ENCODE measurements at regions not wholly inside any gene's neighbourhood (a gene's known extent, or its start where the extent isn't known, plus 50 kb on each side); places are given as distances from the start of the nearest gene placed in this dataset.

DNA sequence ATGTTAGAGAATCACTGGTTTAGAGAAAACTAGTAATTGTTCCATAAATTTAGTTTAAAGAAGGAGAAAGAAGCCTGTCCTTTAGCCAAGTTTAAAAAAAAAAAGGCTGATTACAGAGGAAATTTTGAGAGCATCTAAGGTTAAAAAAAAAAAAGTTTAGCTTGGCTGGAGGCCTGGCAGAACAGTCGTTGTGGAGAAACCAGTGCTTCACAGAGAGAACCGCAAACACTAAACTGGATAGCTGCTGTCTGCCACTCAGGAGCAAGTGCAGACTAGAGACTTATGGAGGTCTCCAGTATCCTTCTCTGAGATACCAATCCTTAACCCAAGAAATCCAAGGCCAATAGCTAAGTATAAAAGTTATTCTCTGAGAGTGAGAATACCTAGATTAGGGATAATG is 84.8 kb upstream of the ANKRD28 start:
- TF ChIP-seq, protein P1, sequence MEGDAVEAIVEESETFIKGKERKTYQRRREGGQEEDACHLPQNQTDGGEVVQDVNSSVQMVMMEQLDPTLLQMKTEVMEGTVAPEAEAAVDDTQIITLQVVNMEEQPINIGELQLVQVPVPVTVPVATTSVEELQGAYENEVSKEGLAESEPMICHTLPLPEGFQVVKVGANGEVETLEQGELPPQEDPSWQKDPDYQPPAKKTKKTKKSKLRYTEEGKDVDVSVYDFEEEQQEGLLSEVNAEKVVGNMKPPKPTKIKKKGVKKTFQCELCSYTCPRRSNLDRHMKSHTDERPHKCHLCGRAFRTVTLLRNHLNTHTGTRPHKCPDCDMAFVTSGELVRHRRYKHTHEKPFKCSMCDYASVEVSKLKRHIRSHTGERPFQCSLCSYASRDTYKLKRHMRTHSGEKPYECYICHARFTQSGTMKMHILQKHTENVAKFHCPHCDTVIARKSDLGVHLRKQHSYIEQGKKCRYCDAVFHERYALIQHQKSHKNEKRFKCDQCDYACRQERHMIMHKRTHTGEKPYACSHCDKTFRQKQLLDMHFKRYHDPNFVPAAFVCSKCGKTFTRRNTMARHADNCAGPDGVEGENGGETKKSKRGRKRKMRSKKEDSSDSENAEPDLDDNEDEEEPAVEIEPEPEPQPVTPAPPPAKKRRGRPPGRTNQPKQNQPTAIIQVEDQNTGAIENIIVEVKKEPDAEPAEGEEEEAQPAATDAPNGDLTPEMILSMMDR (IDR thresholded peaks at IDR 0.05) = no peak
- TF ChIP-seq POLR2A (IDR thresholded peaks at IDR 0.05) = no peak
- intact Hi-C loops (cut with DNase I; ENCODE audit: low total_unique reads) = no loop called here
- no peak for DNase-seq (ENCODE audit: low spot score in 2 of 2)
- H3K4me3 ChIP-seq (ENCODE audit: low read depth, poor library complexity, severe bottlenecking) = no peak overlapping the region
- WGBS, 2 donors = 50 to 52% methylated on average over 2 of the region's 2 CpGs

DNA sequence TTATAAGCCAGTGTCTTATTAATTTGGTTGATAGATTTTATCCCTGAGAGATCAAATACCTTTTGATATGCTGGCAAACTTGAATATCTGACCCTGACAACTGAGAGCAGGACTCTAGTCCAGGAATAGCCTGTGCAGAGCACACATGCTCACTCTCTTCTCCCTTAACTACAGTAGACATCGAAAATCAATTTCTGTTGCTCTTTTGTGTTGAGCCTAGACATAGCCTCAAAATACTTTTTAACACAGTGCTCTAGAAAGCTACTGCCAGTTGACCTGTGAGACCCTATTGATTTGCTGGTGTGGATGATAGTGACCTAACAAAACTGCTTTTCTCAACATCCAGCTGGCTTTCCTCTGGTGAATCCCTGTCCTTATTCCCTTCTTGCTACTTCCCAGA is 86.4 kb upstream of the ANKRD28 start:
- WGBS, 2 donors = 88 to 100% methylated on average over 1 of the region's 1 CpG
- TF ChIP-seq, protein P1 (IDR thresholded peaks at IDR 0.05) = no peak
- TF ChIP-seq POLR2A (IDR thresholded peaks at IDR 0.05) = no peak
- H3K4me3 ChIP-seq (ENCODE audit: low read depth, poor library complexity, severe bottlenecking) = no peak overlapping the region
- intact Hi-C loops (cut with DNase I; ENCODE audit: low total_unique reads) = no loop called here
- DNase-seq (ENCODE audit: low spot score in 2 of 2) = no peak

DNA sequence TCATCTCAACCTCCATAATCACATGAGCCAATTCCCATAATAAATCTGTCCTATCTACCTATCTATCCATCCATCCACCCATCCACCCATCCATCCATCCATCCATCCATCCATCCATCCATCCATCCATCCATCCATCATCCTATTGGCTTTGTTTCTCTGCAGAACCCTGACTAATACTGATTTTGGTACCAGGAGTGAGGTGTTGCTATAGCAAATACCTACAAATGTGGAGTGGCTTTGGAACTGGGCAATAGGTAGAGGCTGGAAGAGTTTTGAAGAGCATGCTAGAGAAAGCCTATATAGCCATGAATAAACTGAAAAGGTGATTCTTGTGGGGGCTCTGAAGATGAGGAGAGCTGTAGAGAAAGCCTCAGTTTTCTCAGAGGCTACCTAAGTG is 88.7 kb upstream of the ANKRD28 start:
- no peak overlapping the region for H3K4me3 ChIP-seq (ENCODE audit: low read depth, poor library complexity, severe bottlenecking)
- TF ChIP-seq, protein P1 (IDR thresholded peaks at IDR 0.05) = no peak
- no peak for TF ChIP-seq POLR2A (IDR thresholded peaks at IDR 0.05)
- intact Hi-C loops (cut with DNase I; ENCODE audit: low total_unique reads) = no loop called here
- no peak for DNase-seq (ENCODE audit: low spot score in 2 of 2)

DNA sequence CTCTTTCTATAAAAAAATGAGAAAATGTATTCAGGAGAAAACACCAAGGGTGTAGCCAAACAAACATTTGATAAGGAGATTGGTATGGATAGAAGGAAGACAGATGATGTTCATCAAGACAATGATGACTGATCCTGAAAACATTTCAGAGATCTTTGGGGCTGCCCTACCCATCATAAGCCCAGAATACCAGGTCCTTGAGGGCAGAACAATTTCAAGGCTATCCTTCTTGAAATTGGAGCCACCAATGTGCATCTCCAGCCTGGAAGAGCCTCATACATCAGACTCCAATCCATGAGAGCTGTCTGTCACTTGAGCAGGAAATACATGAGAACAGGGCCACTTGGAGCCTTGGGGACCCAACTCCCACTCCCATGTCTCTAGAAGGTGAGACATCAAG is 89.5 kb upstream of the ANKRD28 start:
- TF ChIP-seq POLR2A (IDR thresholded peaks at IDR 0.05) = no peak
- TF ChIP-seq, protein P1 (IDR thresholded peaks at IDR 0.05) = no peak
- intact Hi-C loops (cut with DNase I; ENCODE audit: low total_unique reads) = no loop called here
- no peak for DNase-seq (ENCODE audit: low spot score in 2 of 2)

DNA sequence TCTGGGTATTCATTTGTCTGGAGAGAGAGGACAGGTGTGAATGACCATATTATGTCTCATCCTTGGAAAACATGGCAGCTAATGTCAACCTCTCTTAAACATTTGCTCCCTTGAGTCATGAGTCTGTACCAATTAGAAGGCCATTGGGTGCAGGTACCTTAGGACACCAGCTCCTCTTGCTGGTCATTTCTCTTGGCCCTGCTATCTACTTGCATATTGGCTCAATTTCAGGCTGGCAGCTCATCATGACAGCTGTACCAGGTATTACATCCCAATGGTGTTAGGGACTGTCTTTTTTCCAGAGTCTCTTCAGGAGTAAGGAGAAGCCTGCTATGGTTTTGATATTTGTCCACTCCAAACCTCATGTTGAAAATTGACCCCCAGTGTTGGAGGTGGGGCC is 92.2 kb upstream of the ANKRD28 start:
- intact Hi-C loops (cut with DNase I; ENCODE audit: low total_unique reads) = no loop called here
- TF ChIP-seq POLR2A (IDR thresholded peaks at IDR 0.05) = no peak
- TF ChIP-seq, protein P1 (IDR thresholded peaks at IDR 0.05) = no peak
- no peak overlapping the region for H3K4me3 ChIP-seq (ENCODE audit: low read depth, poor library complexity, severe bottlenecking)
- no peak for DNase-seq (ENCODE audit: low spot score in 2 of 2)

More for the DNA sequence above, 89.5 kb upstream of the ANKRD28 start:
- H3K4me3 ChIP-seq (ENCODE audit: low read depth, poor library complexity, severe bottlenecking) = no peak overlapping the region

DNA sequence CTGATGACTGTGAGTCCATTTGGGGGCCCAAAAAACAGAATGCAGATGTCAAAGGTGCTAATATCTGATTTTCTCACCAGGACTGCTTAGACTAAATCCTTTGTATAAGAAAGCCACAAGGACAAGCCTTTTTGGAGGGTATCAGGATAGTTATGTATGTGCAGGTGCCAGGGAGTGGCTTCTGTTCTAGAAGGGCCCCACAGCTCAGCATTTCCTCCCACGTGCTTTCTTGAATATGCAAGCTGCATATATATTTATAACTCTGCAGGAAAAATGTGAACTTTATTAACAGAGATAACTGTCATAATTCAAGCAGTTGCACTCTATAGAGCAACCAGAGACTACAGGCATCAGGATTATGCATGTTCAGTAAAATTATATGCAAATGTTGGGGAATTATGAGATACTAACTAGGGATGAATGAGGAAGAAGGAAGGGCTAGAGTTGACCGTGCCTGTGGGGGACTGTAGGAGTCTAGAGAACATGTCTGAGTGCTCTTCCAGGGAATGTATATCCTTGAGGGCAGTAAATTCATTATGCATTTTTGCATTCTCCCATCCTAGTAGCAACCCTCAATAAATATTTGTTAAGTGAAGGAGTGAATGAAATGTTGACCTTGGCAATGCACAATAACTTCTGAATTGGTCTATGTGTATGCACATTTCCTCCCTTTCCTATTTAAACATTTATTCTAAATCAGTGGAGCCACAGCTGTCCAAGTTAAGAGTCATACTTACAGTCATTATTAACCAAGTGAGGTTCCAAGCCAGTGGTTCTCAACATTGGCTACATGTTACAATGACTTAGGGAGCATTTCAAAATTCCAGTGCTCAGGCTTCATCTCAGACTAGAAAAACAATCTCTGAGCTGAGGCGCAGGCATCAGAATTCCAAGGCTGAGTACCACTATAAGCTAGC is 94.8 kb upstream of the ANKRD28 start:
- DNase-seq (ENCODE audit: low spot score in 2 of 2) = no peak
- H3K4me3 ChIP-seq (ENCODE audit: low read depth, poor library complexity, severe bottlenecking) = no peak overlapping the region
- WGBS, 2 donors = 71 to 83% methylated on average over 3 of the region's 3 CpGs
- TF ChIP-seq, protein P1 (IDR thresholded peaks at IDR 0.05) = no peak
- TF ChIP-seq POLR2A (IDR thresholded peaks at IDR 0.05) = no peak
- intact Hi-C loops (cut with DNase I; ENCODE audit: low total_unique reads) = no loop called here

All from lower leg skin (tissue), 4 donors.